PC-3 (cell line): ENCODE measurements at regions not wholly inside any gene's neighbourhood (a gene's known extent, or its start where the extent isn't known, plus 50 kb on each side); places are given as distances from the start of the nearest gene placed in this dataset.

ENCODE experiments used
- ATAC-seq: fragments of 200-7000 bp; cut with Tn5 transposase; 2 replicates; pipeline ENCODE4 v1.9.1; 2020; ENCODE audit warnings: mild to moderate bottlenecking, moderate library complexity
- BruUV-seq: library from RNA; stranded (reverse); fragments of 400-500 nt; replicated peaks from 2 replicates; lab custom pipeline; 2021; lab: Mats Ljungman, UMichigan
- CTCF ChIA-PET: fragments of 300-600 bp; sonication (Branson Sonifier 250); formaldehyde crosslinking; loops from one replicate; lab custom pipeline; 2022; ENCODE audit warnings: antibody characterized with exemption; lab: Charles Lee
- POLR2A ChIA-PET: fragments of 300-600 bp; sonication (Branson Sonifier 250); formaldehyde crosslinking; loops from one replicate; lab custom pipeline; 2022; ENCODE audit warnings: antibody characterized with exemption; ENCODE audit not compliant: unreplicated experiment; lab: Charles Lee
- DNase-seq: peaks from one replicate; pipeline ENCODE4 v3.0.0-alpha.2; 2015
- H2AFZ ChIP-seq: fragments of 300-600 bp; sonication (generic); 2 replicates; pipeline ENCODE4 v1.6.0; 2016; ENCODE audit warnings: antibody characterized with exemption, low read length
- H3F3A ChIP-seq: fragments of 300-600 bp; sonication (generic); one replicate; pipeline ENCODE4 v1.6.0; 2017; ENCODE audit warnings: antibody characterized with exemption, low read length, control low read depth, mild to moderate bottlenecking; ENCODE audit not compliant: unreplicated experiment
- H3K27ac ChIP-seq: fragments of 300-600 bp; sonication (generic); 2 replicates; pipeline ENCODE4 v1.5.1; 2016; ENCODE audit warnings: mild to moderate bottlenecking, low read length
- H3K27me3 ChIP-seq: fragments of 300-600 bp; sonication (generic); 2 replicates; pipeline ENCODE4 v1.6.1; 2016; ENCODE audit warnings: low read length, mixed read lengths
- H3K36me3 ChIP-seq: fragments of 300-600 bp; sonication (generic); 2 replicates; pipeline ENCODE4 v1.6.1; 2016; ENCODE audit warnings: low read depth, mixed run types, low read length, mixed read lengths
- H3K4me1 ChIP-seq: fragments of 300-600 bp; sonication (generic); 2 replicates; pipeline ENCODE4 v1.5.1; 2016; ENCODE audit warnings: low read length; ENCODE audit not compliant: insufficient read depth
- H3K4me2 ChIP-seq: fragments of 300-600 bp; sonication (generic); 2 replicates; pipeline ENCODE4 v1.6.0; 2016; ENCODE audit warnings: low read length
- H3K4me3 ChIP-seq: fragments of 300-600 bp; sonication (generic); 2 replicates; pipeline ENCODE4 v1.5.1; 2016; ENCODE audit warnings: mild to moderate bottlenecking, low read length, mixed read lengths
- H3K79me2 ChIP-seq: fragments of 300-600 bp; sonication (generic); 2 replicates; pipeline ENCODE4 v1.6.1; 2017; ENCODE audit warnings: low read length, mixed read lengths
- H3K9ac ChIP-seq: fragments of 300-600 bp; sonication (generic); 2 replicates; pipeline ENCODE4 v1.6.0; 2016; ENCODE audit warnings: mild to moderate bottlenecking, low read length
- H3K9me2 ChIP-seq: fragments of 300-600 bp; sonication (generic); replicated peaks from 2 replicates; pipeline ENCODE4 v1.6.1; 2016; ENCODE audit warnings: mixed run types, low read length, mixed read lengths
- H3K9me3 ChIP-seq: fragments of 300-600 bp; sonication (generic); 2 replicates; pipeline ENCODE4 v1.6.1; 2016; ENCODE audit warnings: low read length, mixed read lengths
- H4K20me1 ChIP-seq: fragments of 300-600 bp; sonication (generic); 2 replicates; pipeline ENCODE4 v1.6.1; 2016; ENCODE audit warnings: low read length, mixed read lengths
- EZH2 ChIP-seq: fragments of 300-600 bp; sonication (generic); IDR thresholded peaks from one replicate; pipeline ENCODE4 v1.6.1; 2017; ENCODE audit warnings: antibody characterized with exemption, mild to moderate bottlenecking, low read length; ENCODE audit not compliant: unreplicated experiment
- EZH2phosphoT487 ChIP-seq: fragments of 300-600 bp; sonication (generic); IDR thresholded peaks from 2 replicates; pipeline ENCODE4 v1.6.1; 2018; ENCODE audit warnings: mild to moderate bottlenecking, antibody characterized with exemption, low read length, borderline replicate concordance
- intact Hi-C: fragments of 100-400 bp; cut with micrococcal nuclease; formaldehyde crosslinking; loops from 2 replicates; pipeline ENCODE4 v1.9.0; 2023
- TF ChIP-seq, protein P1 (sequence below): fragments of 300-600 bp; sonication (generic); conservative IDR thresholded peaks from 2 replicates; pipeline ENCODE4 v1.5.1; 2017; ENCODE audit warnings: antibody characterized with exemption, low read depth, mild to moderate bottlenecking, low read length

DNA sequence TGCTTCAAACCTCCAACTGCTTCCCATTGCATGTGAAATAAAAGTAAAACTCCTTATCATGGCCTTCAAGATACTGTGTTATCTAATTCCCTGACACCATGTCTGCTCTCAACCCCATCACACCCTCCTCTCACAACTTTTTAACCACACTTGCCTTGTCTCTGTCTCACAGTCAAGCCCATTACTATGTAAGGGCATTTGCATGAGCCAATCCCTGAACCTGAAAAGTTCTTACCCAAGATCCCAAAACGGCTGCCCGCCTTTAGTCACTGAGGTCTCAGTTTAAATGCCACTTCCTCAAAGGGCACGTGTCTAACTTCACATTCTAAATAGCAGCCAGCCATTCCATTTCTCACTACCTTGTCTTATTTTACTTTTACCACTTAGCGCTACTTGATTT is 83.1 kb downstream of the SST start:
- Histone ChIP-seq H3K4me2 (no peak overlapping the region), H3K27me3 (peaks cover 41% of the 10 kb centered on the region), H3K27ac (no peak overlapping the region), H3K4me1 (no peaks in the 10 kb centered on the region), H3K9me2 (no peaks in the 10 kb centered on the region), H4K20me1 (no peaks in the 10 kb centered on the region), H3K9ac (no peak overlapping the region), H3K4me3 (no peak overlapping the region), H3K9me3 (no peaks in the 10 kb centered on the region), H2AFZ (no peak overlapping the region), H3F3A (no peaks in the 10 kb centered on the region), H3K36me3 (no peaks in the 10 kb centered on the region), H3K79me2 (no peaks in the 10 kb centered on the region)
- DNase-seq (no peak), ATAC-seq (no peak)
- TF ChIP-seq EZH2phosphoT487 (no peak), EZH2 (no peak)
- TF ChIP-seq, protein P1, sequence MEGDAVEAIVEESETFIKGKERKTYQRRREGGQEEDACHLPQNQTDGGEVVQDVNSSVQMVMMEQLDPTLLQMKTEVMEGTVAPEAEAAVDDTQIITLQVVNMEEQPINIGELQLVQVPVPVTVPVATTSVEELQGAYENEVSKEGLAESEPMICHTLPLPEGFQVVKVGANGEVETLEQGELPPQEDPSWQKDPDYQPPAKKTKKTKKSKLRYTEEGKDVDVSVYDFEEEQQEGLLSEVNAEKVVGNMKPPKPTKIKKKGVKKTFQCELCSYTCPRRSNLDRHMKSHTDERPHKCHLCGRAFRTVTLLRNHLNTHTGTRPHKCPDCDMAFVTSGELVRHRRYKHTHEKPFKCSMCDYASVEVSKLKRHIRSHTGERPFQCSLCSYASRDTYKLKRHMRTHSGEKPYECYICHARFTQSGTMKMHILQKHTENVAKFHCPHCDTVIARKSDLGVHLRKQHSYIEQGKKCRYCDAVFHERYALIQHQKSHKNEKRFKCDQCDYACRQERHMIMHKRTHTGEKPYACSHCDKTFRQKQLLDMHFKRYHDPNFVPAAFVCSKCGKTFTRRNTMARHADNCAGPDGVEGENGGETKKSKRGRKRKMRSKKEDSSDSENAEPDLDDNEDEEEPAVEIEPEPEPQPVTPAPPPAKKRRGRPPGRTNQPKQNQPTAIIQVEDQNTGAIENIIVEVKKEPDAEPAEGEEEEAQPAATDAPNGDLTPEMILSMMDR, result no peak
- ChIA-PET POLR2A (no interaction called here), CTCF (no interaction called here)
- intact Hi-C loops, result no loop called here
- BruUV-seq, result no TSS peak

DNA sequence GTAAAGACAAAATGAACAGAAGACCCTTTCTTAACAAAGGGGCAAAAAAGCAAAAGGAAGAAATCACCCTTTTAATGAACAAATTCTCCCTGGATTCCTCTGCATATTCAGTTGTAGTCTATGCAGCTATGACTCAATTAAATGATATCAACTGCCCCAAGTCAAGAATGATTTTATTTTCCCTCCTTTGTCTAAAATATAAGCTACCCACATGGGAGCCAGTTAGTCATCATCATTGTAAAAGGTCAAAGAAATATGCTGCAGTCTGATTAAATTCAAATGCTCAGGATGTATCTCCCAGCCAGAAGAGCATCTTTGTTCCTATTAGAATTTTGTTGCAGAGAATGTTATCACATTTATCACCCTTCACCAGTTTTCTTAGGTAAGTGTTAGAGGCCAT is 84.0 kb downstream of the SST start:
- POLR2A ChIA-PET, result no interaction called here

DNA sequence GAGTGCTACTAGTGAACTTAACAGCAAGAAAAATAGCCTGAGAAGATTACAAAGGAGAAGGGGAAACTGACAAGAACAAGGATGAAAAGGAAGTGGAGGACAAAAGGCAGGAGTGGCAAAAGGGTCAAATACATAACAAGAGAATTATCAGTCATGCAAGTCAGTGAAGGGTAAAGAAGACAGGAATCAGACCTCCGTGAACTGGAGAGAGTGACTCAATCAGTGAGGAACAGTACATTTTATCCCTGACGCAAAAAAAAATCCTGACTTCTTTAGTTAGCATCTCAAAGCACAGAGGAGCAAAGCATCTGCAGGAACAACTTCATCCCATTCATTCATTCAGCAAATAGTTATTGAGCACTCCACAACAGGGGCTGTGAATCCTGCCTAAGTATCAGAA is 97.8 kb downstream of the SST start:
- no TSS peak for BruUV-seq
- Histone ChIP-seq H3K27me3 (peaks cover 81% of the 10 kb centered on the region), H3K4me3 (no peak overlapping the region), H3K36me3 (no peaks in the 10 kb centered on the region), H3K9me3 (no peaks in the 10 kb centered on the region), H3F3A (no peaks in the 10 kb centered on the region), H3K9me2 (no peaks in the 10 kb centered on the region), H3K4me1 (no peaks in the 10 kb centered on the region), H3K9ac (no peak overlapping the region), H3K27ac (no peak overlapping the region), H3K79me2 (no peaks in the 10 kb centered on the region), H3K4me2 (no peak overlapping the region), H4K20me1 (no peaks in the 10 kb centered on the region), H2AFZ (no peak overlapping the region)
- POLR2A ChIA-PET, result no interaction called here
- ATAC-seq (no peak), DNase-seq (no peak)
- TF ChIP-seq, protein P1, result no peak
- no peak for TF ChIP-seq EZH2phosphoT487
- no peak for TF ChIP-seq EZH2
- CTCF ChIA-PET, result no interaction called here
- intact Hi-C loops, result no loop called here

More for the DNA sequence above, 84.0 kb downstream of the SST start:
- no peaks in the 10 kb centered on the region for H4K20me1 ChIP-seq
- no peak overlapping the region for H3K27ac ChIP-seq
- DNase-seq (no peak), ATAC-seq (no peak)
- intact Hi-C loops, result no loop called here
- H3K4me2 ChIP-seq, result no peak overlapping the region
- no peaks in the 10 kb centered on the region for H3K9me3 ChIP-seq
- no peaks in the 10 kb centered on the region for H3F3A ChIP-seq
- H3K4me3 ChIP-seq, result no peak overlapping the region
- no TSS peak for BruUV-seq
- H3K9ac ChIP-seq, result no peak overlapping the region
- H3K79me2 ChIP-seq, result no peaks in the 10 kb centered on the region
- no peaks in the 10 kb centered on the region for H3K4me1 ChIP-seq
- H3K36me3 ChIP-seq, result no peaks in the 10 kb centered on the region
- H3K9me2 ChIP-seq, result no peaks in the 10 kb centered on the region
- no peak for TF ChIP-seq EZH2phosphoT487
- no peak for TF ChIP-seq EZH2
- TF ChIP-seq, protein P1, result no peak
- no peak overlapping the region for H2AFZ ChIP-seq
- H3K27me3 ChIP-seq, result peaks cover 32% of the 10 kb centered on the region
- CTCF ChIA-PET, result no interaction called here
